ENCODE measurements at regions not wholly inside any gene's neighbourhood (a gene's known extent, or its start where the extent isn't known, plus 50 kb on each side); places are given as distances from the start of the nearest gene placed in this dataset.

- H3K9me3 ChIP-seq (ENCODE audit: control insufficient read depth, low read length), result no peaks in the 10 kb centered on the region
- no peak overlapping the region for H3K4me2 ChIP-seq (ENCODE audit: low read length)
- H3K27me3 ChIP-seq (ENCODE audit: control insufficient read depth, insufficient read depth, low read length), result no peaks in the 10 kb centered on the region
- peaks cover 17% of the 10 kb centered on the region for H3K4me1 ChIP-seq
- H2AFZ ChIP-seq, result no peak overlapping the region
- TF ChIP-seq CTCF (IDR thresholded peaks at IDR 0.05), result no peak
- no peak overlapping the region for H3K4me3 ChIP-seq (ENCODE audit: low read depth, low read length)
- H3K9ac ChIP-seq, result no peak overlapping the region
- no peak overlapping the region for H3K27ac ChIP-seq
- no peaks in the 10 kb centered on the region for H3K36me3 ChIP-seq (ENCODE audit: control insufficient read depth, insufficient read depth, low read length)
- no peaks in the 10 kb centered on the region for H3K79me2 ChIP-seq
Measured at GRCh38 chr20:18972251-18972876, 158.8 kb downstream of the SCP2D1 start.

GRCh38 chr20:18973529-18974173 lies 160.1 kb downstream of the SCP2D1 start:
- Histone ChIP-seq H2AFZ (no peak overlapping the region), H3K27me3 (ENCODE audit: control insufficient read depth, insufficient read depth, low read length) (no peaks in the 10 kb centered on the region), H3K79me2 (no peaks in the 10 kb centered on the region), H3K9me3 (ENCODE audit: control insufficient read depth, low read length) (no peaks in the 10 kb centered on the region), H3K9ac (no peak overlapping the region), H3K36me3 (ENCODE audit: control insufficient read depth, insufficient read depth, low read length) (no peaks in the 10 kb centered on the region), H3K4me1 (peaks cover 17% of the 10 kb centered on the region), H3K27ac (no peak overlapping the region), H3K4me3 (ENCODE audit: low read depth, low read length) (no peak overlapping the region), H3K4me2 (ENCODE audit: low read length) (no peak overlapping the region)
- TF ChIP-seq CTCF (IDR thresholded peaks at IDR 0.05), result no peak

GRCh38 chr20:18974660-18975059 lies 161.1 kb downstream of the SCP2D1 start:
- Histone ChIP-seq H2AFZ (no peak overlapping the region), H3K4me2 (ENCODE audit: low read length) (no peak overlapping the region), H3K4me3 (ENCODE audit: low read depth, low read length) (no peak overlapping the region), H3K9ac (no peak overlapping the region), H3K36me3 (ENCODE audit: control insufficient read depth, insufficient read depth, low read length) (no peaks in the 10 kb centered on the region), H3K79me2 (no peaks in the 10 kb centered on the region), H3K4me1 (peaks cover 17% of the 10 kb centered on the region), H3K9me3 (ENCODE audit: control insufficient read depth, low read length) (no peaks in the 10 kb centered on the region), H3K27me3 (ENCODE audit: control insufficient read depth, insufficient read depth, low read length) (no peaks in the 10 kb centered on the region), H3K27ac (no peak overlapping the region)
- no peak for TF ChIP-seq CTCF (IDR thresholded peaks at IDR 0.05)

GRCh38 chr20:18977441-18977840 lies 163.9 kb downstream of the SCP2D1 start:
- no peaks in the 10 kb centered on the region for H3K9me3 ChIP-seq (ENCODE audit: control insufficient read depth, low read length)
- no peaks in the 10 kb centered on the region for H3K36me3 ChIP-seq (ENCODE audit: control insufficient read depth, insufficient read depth, low read length)

More at GRCh38 chr20:18977441-18977840, 163.9 kb downstream of the SCP2D1 start:
- Histone ChIP-seq H2AFZ (no peak overlapping the region), H3K79me2 (no peaks in the 10 kb centered on the region), H3K27me3 (ENCODE audit: control insufficient read depth, insufficient read depth, low read length) (no peaks in the 10 kb centered on the region), H3K4me3 (ENCODE audit: low read depth, low read length) (no peak overlapping the region), H3K4me1 (peaks cover 6% of the 10 kb centered on the region), H3K27ac (no peak overlapping the region), H3K4me2 (ENCODE audit: low read length) (no peak overlapping the region), H3K9ac (no peak overlapping the region)
- TF ChIP-seq CTCF (IDR thresholded peaks at IDR 0.05), result no peak
